ENCODE measurements at regions not wholly inside any gene's neighbourhood (a gene's known extent, or its start where the extent isn't known, plus 50 kb on each side); places are given as distances from the start of the nearest gene placed in this dataset.

- DNase-seq, result no peak
- H3K4me1 ChIP-seq, result peaks cover 0 to 33% (median 28%) of the 10 kb centered on the region in 4 donors
- no peaks in the 10 kb centered on the region for H3K27me3 ChIP-seq
- no peak overlapping the region for H3K4me3 ChIP-seq
- H3K36me3 ChIP-seq, result no peaks in the 10 kb centered on the region
- 76 to 79% methylated on average over 13 of the region's 13 CpGs for WGBS, 2 donors
- intact Hi-C loops (cut with DNase I), result no loop called here
- peak overlapping the region in 2 of 4 donors; percentile 10 for H3K27ac ChIP-seq
- TF ChIP-seq EP300 (IDR thresholded peaks at IDR 0.05), result no peak
- TF ChIP-seq POLR2A (IDR thresholded peaks at IDR 0.05), result no peak
- TF ChIP-seq CTCF (IDR thresholded peaks at IDR 0.05), result no peak
- no peak for TF ChIP-seq POLR2AphosphoS5 (IDR thresholded peaks at IDR 0.05)
- peaks cover 0 to 2% (median 0%) of the 10 kb centered on the region in 4 donors for H3K9me3 ChIP-seq
Measured at GRCh38 chr15:98413933-98414546, 234.3 kb upstream of the IGF1R start.

GRCh38 chr15:98416222-98416855 lies 232.0 kb upstream of the IGF1R start:
- H3K9me3 ChIP-seq, result no peaks in the 10 kb centered on the region
- intact Hi-C loops (cut with DNase I), result loop anchor here (5.0 kb wide), 1 partner anchor 49 kb away; no protein-coding TSS in a partner anchor
- H3K4me3 ChIP-seq, result no peak overlapping the region
- H3K4me1 ChIP-seq, result peaks cover 0 to 56% (median 41%) of the 10 kb centered on the region in 4 donors
- 72 to 73% methylated on average over 8 of the region's 8 CpGs for WGBS, 2 donors
- H3K27me3 ChIP-seq, result no peaks in the 10 kb centered on the region
- no peak for DNase-seq
- no peaks in the 10 kb centered on the region for H3K36me3 ChIP-seq
- TF ChIP-seq EP300 (IDR thresholded peaks at IDR 0.05) (no peak), CTCF (IDR thresholded peaks at IDR 0.05) (no peak)
- peak overlapping the region; percentile 55 to 78 (median 67) for H3K27ac ChIP-seq

- WGBS, 2 donors, result 82 to 92% methylated on average over 12 of the region's 12 CpGs
- peaks cover 0 to 7% (median 0%) of the 10 kb centered on the region in 3 donors for H3K27me3 ChIP-seq
- H3K27ac ChIP-seq, result peak overlapping the region in 3 of 4 donors; percentile 61 to 78 (median 68)
- no peak overlapping the region for H3K4me3 ChIP-seq
- no peaks in the 10 kb centered on the region for H3K36me3 ChIP-seq
- TF ChIP-seq EP300 (IDR thresholded peaks at IDR 0.05) (no peak), CTCF (IDR thresholded peaks at IDR 0.05) (no peak), POLR2A (IDR thresholded peaks at IDR 0.05) (no peak), POLR2AphosphoS5 (IDR thresholded peaks at IDR 0.05) (no peak)
- H3K4me1 ChIP-seq, result peaks cover 0 to 65% (median 49%) of the 10 kb centered on the region in 4 donors
- no peaks in the 10 kb centered on the region for H3K9me3 ChIP-seq
- intact Hi-C loops (cut with DNase I), result loop anchor here (5.0 kb wide), 1 partner anchor 50 kb away; no protein-coding TSS in a partner anchor
- no peak for DNase-seq
Measured at GRCh38 chr15:98417346-98417745, 231.0 kb upstream of the IGF1R start.

GRCh38 chr15:98418122-98418521 lies 230.2 kb upstream of the IGF1R start:
- Histone ChIP-seq H3K4me1 (peaks cover 0 to 65% (median 49%) of the 10 kb centered on the region in 4 donors), H3K9me3 (no peaks in the 10 kb centered on the region), H3K36me3 (no peaks in the 10 kb centered on the region), H3K27ac (peak overlapping the region; percentile 61 to 78 (median 67)), H3K4me3 (no peak overlapping the region), H3K27me3 (peaks cover 0 to 10% (median 0%) of the 10 kb centered on the region in 3 donors)
- no peak for DNase-seq
- TF ChIP-seq CTCF (IDR thresholded peaks at IDR 0.05) (no peak), POLR2AphosphoS5 (IDR thresholded peaks at IDR 0.05) (no peak), POLR2A (IDR thresholded peaks at IDR 0.05) (no peak), EP300 (IDR thresholded peaks at IDR 0.05) (no peak)
- WGBS, 2 donors, result 75 to 81% methylated on average over 11 of the region's 11 CpGs
- intact Hi-C loops (cut with DNase I), result loop anchor here (5.0 kb wide), 1 partner anchor 51 kb away; no protein-coding TSS in a partner anchor

All from sigmoid colon (tissue), 6 donors.